ENCODE measurements at regions not wholly inside any gene's neighbourhood (a gene's known extent, or its start where the extent isn't known, plus 50 kb on each side); places are given as distances from the start of the nearest gene placed in this dataset.
"Not testable (repeated sequence)": the region's sequence is repeated elsewhere in the genome, so short reads cannot be mapped to it uniquely, and the experiment has no call there.

GRCh38 chr2:142718576-142719155, 158.8 kb upstream of the KYNU start:
- in situ Hi-C loops (cut with MboI; ENCODE audit: low sequenced_read_pairs): no loop called here

GRCh38 chr2:142716463-142717242, 160.8 kb upstream of the KYNU start:
- in situ Hi-C loops (cut with MboI; ENCODE audit: low sequenced_read_pairs): no loop called here

- in situ Hi-C loops (cut with MboI; ENCODE audit: low sequenced_read_pairs): no loop called here
Observed at GRCh38 chr2:142714600-142714999, 162.9 kb upstream of the KYNU start.

GRCh38 chr2:142710336-142710735, 167.1 kb upstream of the KYNU start:
- in situ Hi-C loops (cut with MboI; ENCODE audit: low sequenced_read_pairs): no loop called here

GRCh38 chr2:142707318-142707717, 170.1 kb upstream of the KYNU start:
- in situ Hi-C loops (cut with MboI; ENCODE audit: low sequenced_read_pairs): no loop called here

- in situ Hi-C loops (cut with MboI; ENCODE audit: low sequenced_read_pairs): not testable (repeated sequence)
Observed at GRCh38 chr2:142702397-142702796, 175.1 kb upstream of the KYNU start.

- in situ Hi-C loops (cut with MboI; ENCODE audit: low sequenced_read_pairs): not testable (repeated sequence)
Observed at GRCh38 chr2:142695350-142696257, 181.9 kb upstream of the KYNU start.

GRCh38 chr2:142694282-142694681, 183.2 kb upstream of the KYNU start:
- in situ Hi-C loops (cut with MboI; ENCODE audit: low sequenced_read_pairs): no loop called here

- in situ Hi-C loops (cut with MboI; ENCODE audit: low sequenced_read_pairs): no loop called here
Observed at GRCh38 chr2:142693171-142693950, 184.1 kb upstream of the KYNU start.

GRCh38 chr2:142688856-142689605, 188.4 kb upstream of the KYNU start:
- in situ Hi-C loops (cut with MboI; ENCODE audit: low sequenced_read_pairs): no loop called here

GRCh38 chr2:142687509-142687908, 190.0 kb upstream of the KYNU start:
- in situ Hi-C loops (cut with MboI; ENCODE audit: low sequenced_read_pairs): no loop called here

- in situ Hi-C loops (cut with MboI; ENCODE audit: low sequenced_read_pairs): no loop called here
Observed at GRCh38 chr2:142687075-142687474, 190.4 kb upstream of the KYNU start.

GRCh38 chr2:142684667-142685066, 192.8 kb upstream of the KYNU start:
- in situ Hi-C loops (cut with MboI; ENCODE audit: low sequenced_read_pairs): no loop called here

GRCh38 chr2:142682528-142682927, 194.9 kb upstream of the KYNU start:
- in situ Hi-C loops (cut with MboI; ENCODE audit: low sequenced_read_pairs): no loop called here

GRCh38 chr2:142681952-142682351, 195.5 kb upstream of the KYNU start:
- in situ Hi-C loops (cut with MboI; ENCODE audit: low sequenced_read_pairs): no loop called here

- in situ Hi-C loops (cut with MboI; ENCODE audit: low sequenced_read_pairs): loop anchor here (10.0 kb wide), 1 partner anchor 307 kb away; no protein-coding TSS in a partner anchor
Observed at GRCh38 chr2:142678164-142678563, 199.3 kb upstream of the KYNU start.

GRCh38 chr2:142675398-142675797, 202.1 kb upstream of the KYNU start:
- in situ Hi-C loops (cut with MboI; ENCODE audit: low sequenced_read_pairs): loop anchor here (10.0 kb wide), 1 partner anchor 309 kb away; no protein-coding TSS in a partner anchor

- in situ Hi-C loops (cut with MboI; ENCODE audit: low sequenced_read_pairs): loop anchor here (10.0 kb wide), 1 partner anchor 311 kb away; no protein-coding TSS in a partner anchor
Observed at GRCh38 chr2:142673836-142674235, 203.6 kb upstream of the KYNU start.

- in situ Hi-C loops (cut with MboI; ENCODE audit: low sequenced_read_pairs): loop anchor here (10.0 kb wide), 1 partner anchor 312 kb away; no protein-coding TSS in a partner anchor
Observed at GRCh38 chr2:142672698-142673097, 204.8 kb upstream of the KYNU start.

GRCh38 chr2:142670362-142670761, 207.1 kb upstream of the KYNU start:
- in situ Hi-C loops (cut with MboI; ENCODE audit: low sequenced_read_pairs): loop anchor here (10.0 kb wide), 1 partner anchor 314 kb away; no protein-coding TSS in a partner anchor
